OCI-LY7 (cell line): ENCODE measurements at regions not wholly inside any gene's neighbourhood (a gene's known extent, or its start where the extent isn't known, plus 50 kb on each side); places are given as distances from the start of the nearest gene placed in this dataset.

Source experiments
- BruUV-seq: library from RNA; stranded (reverse); fragments of 400-500 nt; replicated peaks from 2 replicates; lab custom pipeline; 2021; lab: Mats Ljungman, UMichigan
- CTCF ChIA-PET: fragments of 300-600 bp; sonication (Branson Sonifier 250); formaldehyde crosslinking; loops from one replicate; lab custom pipeline; 2022; ENCODE audit warnings: antibody characterized with exemption; ENCODE audit not compliant: unreplicated experiment; lab: Charles Lee
- POLR2A ChIA-PET: fragments of 300-600 bp; sonication (Branson Sonifier 250); formaldehyde crosslinking; loops from one replicate; lab custom pipeline; 2022; ENCODE audit warnings: antibody characterized with exemption; lab: Charles Lee
- DNase-seq: peaks from one replicate; pipeline ENCODE4 v3.0.0-alpha.2; 2015; ENCODE audit warnings: low spot score
- H2AFZ ChIP-seq: fragments of 200-600 bp; sonication (generic), shearing (Covaris generic); 2 replicates; pipeline ENCODE4 v1.6.1; 2014; ENCODE audit warnings: mild to moderate bottlenecking, antibody characterized with exemption, low read length, moderate library complexity
- H3K27ac ChIP-seq: fragments of 200-600 bp; sonication (generic); 2 replicates; pipeline ENCODE4 v1.5.1; 2014; ENCODE audit warnings: mixed run types, low read depth, mild to moderate bottlenecking, moderate library complexity, low read length, inconsistent platforms; ENCODE audit not compliant: poor library complexity, severe bottlenecking
- H3K36me3 ChIP-seq: fragments of 200-600 bp; sonication (generic); 2 replicates; pipeline ENCODE4 v1.6.1; 2014; ENCODE audit warnings: mild to moderate bottlenecking, antibody characterized with exemption, low read length, moderate library complexity, mixed read lengths; ENCODE audit not compliant: insufficient read depth
- H3K4me1 ChIP-seq: fragments of 200-600 bp; sonication (generic); 2 replicates; pipeline ENCODE4 v1.5.1; 2014; ENCODE audit warnings: mild to moderate bottlenecking, low read length; ENCODE audit not compliant: insufficient read depth, poor library complexity, severe bottlenecking
- H3K4me2 ChIP-seq: fragments of 200-600 bp; sonication (generic); 2 replicates; pipeline ENCODE4 v1.6.1; 2014; ENCODE audit warnings: mild to moderate bottlenecking, low read length
- H3K4me3 ChIP-seq: fragments of 200-600 bp; sonication (generic); 2 replicates; pipeline ENCODE4 v1.5.1; 2014; ENCODE audit warnings: mild to moderate bottlenecking, low read depth, low read length; ENCODE audit not compliant: poor library complexity, severe bottlenecking
- H3K79me2 ChIP-seq: fragments of 200-600 bp; sonication (generic); 2 replicates; pipeline ENCODE4 v1.6.1; 2016; ENCODE audit warnings: low read depth, mild to moderate bottlenecking, low read length, moderate library complexity, mixed read lengths; ENCODE audit not compliant: insufficient read depth
- H3K9me2 ChIP-seq: fragments of 200-600 bp; sonication (generic); 2 replicates; pipeline ENCODE4 v1.6.1; 2016; ENCODE audit warnings: mild to moderate bottlenecking, low read length, mixed read lengths; ENCODE audit not compliant: insufficient read depth
- H3K9me3 ChIP-seq: fragments of 200-600 bp; sonication (generic); 2 replicates; pipeline ENCODE4 v1.6.1; 2014; ENCODE audit warnings: mild to moderate bottlenecking, mixed run types, low read length, mixed read lengths
- H4K20me1 ChIP-seq: fragments of 200-600 bp; sonication (generic); 2 replicates; pipeline ENCODE4 v1.6.1; 2014; ENCODE audit warnings: mild to moderate bottlenecking, antibody characterized with exemption, low read length, moderate library complexity, mixed read lengths; ENCODE audit not compliant: insufficient read depth
- CTCF ChIP-seq: fragments of 200-600 bp; sonication (generic); conservative IDR thresholded peaks from 2 replicates; pipeline ENCODE4 v1.5.1; 2014; ENCODE audit warnings: mild to moderate bottlenecking, antibody characterized with exemption, low read length, moderate library complexity, mixed read lengths
- EZH2phosphoT487 ChIP-seq: fragments of 200-600 bp; sonication (generic); IDR thresholded peaks from 2 replicates; pipeline ENCODE4 v1.6.1; 2018; ENCODE audit warnings: low read depth, borderline replicate concordance, mild to moderate bottlenecking, mixed run types, antibody characterized with exemption, low read length, moderate library complexity, mixed read lengths
- intact Hi-C: fragments of 100-400 bp; cut with micrococcal nuclease; formaldehyde crosslinking; loops from one replicate; pipeline ENCODE4 v1.10.0; 2022; ENCODE audit not compliant: unreplicated experiment

- H3K27ac ChIP-seq = no peak overlapping the region
- H4K20me1 ChIP-seq = no peaks in the 10 kb centered on the region
- no peak overlapping the region for H2AFZ ChIP-seq
- no peaks in the 10 kb centered on the region for H3K9me3 ChIP-seq
- no peaks in the 10 kb centered on the region for H3K4me1 ChIP-seq
- ChIA-PET CTCF (no interaction called here), POLR2A (interaction anchor here (0.6 to 0.7 kb wide), 3 partner anchors 28 to 1476 kb away, joined by 3 read pairs; no protein-coding TSS in a partner anchor)
- no peak for DNase-seq
- no peaks in the 10 kb centered on the region for H3K79me2 ChIP-seq
- TF ChIP-seq CTCF (no peak), EZH2phosphoT487 (no peak)
- intact Hi-C loops = no loop called here
- no peaks in the 10 kb centered on the region for H3K36me3 ChIP-seq
- BruUV-seq = no TSS peak
- H3K9me2 ChIP-seq = no peaks in the 10 kb centered on the region
- H3K4me2 ChIP-seq = no peak overlapping the region
- no peak overlapping the region for H3K4me3 ChIP-seq
Measured at GRCh38 chr10:29185050-29185449, 103.8 kb upstream of the LYZL1 start.

GRCh38 chr10:29186221-29186620 is 102.6 kb upstream of the LYZL1 start:
- ChIA-PET CTCF (no interaction called here), POLR2A (no interaction called here)
- no peaks in the 10 kb centered on the region for H3K4me1 ChIP-seq
- H3K9me2 ChIP-seq = no peaks in the 10 kb centered on the region
- H3K79me2 ChIP-seq = no peaks in the 10 kb centered on the region
- BruUV-seq = no TSS peak
- no peaks in the 10 kb centered on the region for H4K20me1 ChIP-seq
- H2AFZ ChIP-seq = no peak overlapping the region
- H3K36me3 ChIP-seq = no peaks in the 10 kb centered on the region
- no peak overlapping the region for H3K4me3 ChIP-seq
- intact Hi-C loops = no loop called here
- H3K27ac ChIP-seq = no peak overlapping the region
- no peak for TF ChIP-seq CTCF
- no peak for TF ChIP-seq EZH2phosphoT487
- H3K9me3 ChIP-seq = no peaks in the 10 kb centered on the region
- no peak for DNase-seq
- no peak overlapping the region for H3K4me2 ChIP-seq

- no peaks in the 10 kb centered on the region for H3K4me1 ChIP-seq
- H3K9me2 ChIP-seq = no peaks in the 10 kb centered on the region
- H3K4me2 ChIP-seq = no peak overlapping the region
- no TSS peak for BruUV-seq
- H3K27ac ChIP-seq = no peak overlapping the region
- no peaks in the 10 kb centered on the region for H3K9me3 ChIP-seq
- no peaks in the 10 kb centered on the region for H3K36me3 ChIP-seq
- no peaks in the 10 kb centered on the region for H3K79me2 ChIP-seq
- no peak for DNase-seq
- TF ChIP-seq EZH2phosphoT487 (no peak), CTCF (no peak)
- no peak overlapping the region for H2AFZ ChIP-seq
- POLR2A ChIA-PET = no interaction called here
- no peak overlapping the region for H3K4me3 ChIP-seq
- CTCF ChIA-PET = no interaction called here
- no peaks in the 10 kb centered on the region for H4K20me1 ChIP-seq
- intact Hi-C loops = no loop called here
Measured at GRCh38 chr10:29189256-29189655, 99.6 kb upstream of the LYZL1 start.
